HCT116 (cell line): ENCODE measurements at regions not wholly inside any gene's neighbourhood (a gene's known extent, or its start where the extent isn't known, plus 50 kb on each side); places are given as distances from the start of the nearest gene placed in this dataset.

Experiments
- EZH2 ChIP-seq: fragments of 200-600 bp; sonication (generic); IDR thresholded peaks from 2 replicates; pipeline ENCODE4 v1.6.1; 2017; ENCODE audit warnings: antibody characterized with exemption, mixed run types
- EZH2phosphoT487 ChIP-seq: fragments of 200-600 bp; IDR thresholded peaks from 2 replicates; pipeline ENCODE4 v1.6.1; 2018; ENCODE audit warnings: antibody characterized with exemption, borderline replicate concordance
- MAX ChIP-seq: IDR thresholded peaks from 2 replicates; pipeline ENCODE4 v1.6.1; 2012
- RAD21 ChIP-seq: IDR thresholded peaks from 2 replicates; pipeline ENCODE4 v1.6.1; 2012; ENCODE audit warnings: low read depth, mild to moderate bottlenecking
- TF ChIP-seq, protein P1 (sequence below), 3 experiments: fragments of 200-600 bp in 1 of 3; sonication (generic) in 1 of 3; IDR thresholded peaks in 2 of 3; conservative IDR thresholded peaks in 1 of 3; 2 replicates each; pipeline ENCODE4 v1.5.1; 2012 to 2017; ENCODE audit warnings: low read depth in 2 of 3, low read length in 2 of 3, antibody characterized with exemption in 1 of 3, borderline replicate concordance in 1 of 3, control low read depth in 1 of 3, mild to moderate bottlenecking in 1 of 3, mixed read lengths in 1 of 3, mixed run types in 1 of 3, moderate library complexity in 1 of 3; ENCODE audit not compliant: insufficient read depth in 1 of 3

DNA sequence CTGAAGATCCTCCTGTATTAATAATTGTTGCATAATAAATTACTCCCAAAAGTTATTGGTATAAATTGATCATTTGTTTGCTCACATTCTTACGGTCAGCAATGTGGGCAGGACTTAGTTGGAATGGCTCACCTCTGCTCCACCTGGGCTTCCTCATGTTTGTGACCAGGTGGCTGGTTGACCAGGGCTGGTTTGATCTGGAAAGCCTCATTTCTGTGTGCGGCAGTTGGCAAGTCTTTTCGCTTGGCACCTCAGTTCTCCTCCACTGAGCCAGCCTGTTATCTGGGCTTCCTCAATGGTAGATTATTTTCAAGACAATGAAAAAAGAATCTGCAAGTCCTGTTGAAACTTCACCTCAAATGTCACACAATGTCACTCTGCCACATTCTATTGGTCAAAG, 301.1 kb downstream of the TBL1XR1 start:
- TF ChIP-seq MAX, result no peak
- TF ChIP-seq, protein P1, sequence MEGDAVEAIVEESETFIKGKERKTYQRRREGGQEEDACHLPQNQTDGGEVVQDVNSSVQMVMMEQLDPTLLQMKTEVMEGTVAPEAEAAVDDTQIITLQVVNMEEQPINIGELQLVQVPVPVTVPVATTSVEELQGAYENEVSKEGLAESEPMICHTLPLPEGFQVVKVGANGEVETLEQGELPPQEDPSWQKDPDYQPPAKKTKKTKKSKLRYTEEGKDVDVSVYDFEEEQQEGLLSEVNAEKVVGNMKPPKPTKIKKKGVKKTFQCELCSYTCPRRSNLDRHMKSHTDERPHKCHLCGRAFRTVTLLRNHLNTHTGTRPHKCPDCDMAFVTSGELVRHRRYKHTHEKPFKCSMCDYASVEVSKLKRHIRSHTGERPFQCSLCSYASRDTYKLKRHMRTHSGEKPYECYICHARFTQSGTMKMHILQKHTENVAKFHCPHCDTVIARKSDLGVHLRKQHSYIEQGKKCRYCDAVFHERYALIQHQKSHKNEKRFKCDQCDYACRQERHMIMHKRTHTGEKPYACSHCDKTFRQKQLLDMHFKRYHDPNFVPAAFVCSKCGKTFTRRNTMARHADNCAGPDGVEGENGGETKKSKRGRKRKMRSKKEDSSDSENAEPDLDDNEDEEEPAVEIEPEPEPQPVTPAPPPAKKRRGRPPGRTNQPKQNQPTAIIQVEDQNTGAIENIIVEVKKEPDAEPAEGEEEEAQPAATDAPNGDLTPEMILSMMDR (IDR thresholded peaks at IDR 0.05 in 2 of 3, conservative IDR thresholded peaks at IDR 0.05 in 1 of 3; ENCODE audit: borderline replicate concordance in 1 of 3, insufficient read depth in 1 of 3, low read depth in 2 of 3, low read length in 2 of 3), result no peak
- TF ChIP-seq EZH2, result no peak
- TF ChIP-seq EZH2phosphoT487, result no peak
- no peak for TF ChIP-seq RAD21
